ENCODE measurements at regions not wholly inside any gene's neighbourhood (a gene's known extent, or its start where the extent isn't known, plus 50 kb on each side); places are given as distances from the start of the nearest gene placed in this dataset.

- 65 to 82% (median 77%) methylated on average over 4 of the region's 4 CpGs for WGBS, 3 donors
- H3K27ac ChIP-seq (ENCODE audit: low read depth, low read length) = no peak overlapping the region
Observed at GRCh38 chr13:73691891-73692290, 442.3 kb downstream of the KLF12 start.

GRCh38 chr13:73687929-73688328 is 446.3 kb downstream of the KLF12 start:
- no peak overlapping the region for H3K27ac ChIP-seq (ENCODE audit: low read depth, low read length)

GRCh38 chr13:73687087-73687486 is 447.1 kb downstream of the KLF12 start:
- 82 to 91% (median 86%) methylated on average over 4 of the region's 4 CpGs for WGBS, 3 donors
- no peak overlapping the region for H3K27ac ChIP-seq (ENCODE audit: low read depth, low read length)

- WGBS, 3 donors = 89 to 94% (median 94%) methylated on average over 11 of the region's 11 CpGs
- no peak overlapping the region for H3K27ac ChIP-seq (ENCODE audit: low read depth, low read length)
Observed at GRCh38 chr13:73684750-73685149, 449.5 kb downstream of the KLF12 start.

GRCh38 chr13:73684286-73684685 is 449.9 kb downstream of the KLF12 start:
- 69 to 92% (median 76%) methylated on average over 3 of the region's 3 CpGs for WGBS, 3 donors

GRCh38 chr13:73683746-73684145 is 450.5 kb downstream of the KLF12 start:
- no peak overlapping the region for H3K27ac ChIP-seq (ENCODE audit: low read depth, low read length)
- WGBS, 3 donors = 80 to 85% (median 84%) methylated on average over 3 of the region's 3 CpGs

More at GRCh38 chr13:73684286-73684685, 449.9 kb downstream of the KLF12 start:
- H3K27ac ChIP-seq (ENCODE audit: low read depth, low read length) = no peak overlapping the region

- no peak overlapping the region for H3K27ac ChIP-seq (ENCODE audit: low read depth, low read length)
- WGBS, 3 donors = 67 to 87% (median 85%) methylated on average over 2 of the region's 2 CpGs
Observed at GRCh38 chr13:73681779-73682178, 452.4 kb downstream of the KLF12 start.

- H3K27ac ChIP-seq (ENCODE audit: low read depth, low read length) = no peak overlapping the region
- WGBS, 3 donors = 70 to 79% (median 72%) methylated on average over 3 of the region's 3 CpGs
Observed at GRCh38 chr13:73681015-73681414, 453.2 kb downstream of the KLF12 start.

GRCh38 chr13:73677048-73677601 is 457.1 kb downstream of the KLF12 start:
- WGBS, 3 donors = 62 to 80% (median 72%) methylated on average over 4 of the region's 4 CpGs
- no peak overlapping the region for H3K27ac ChIP-seq (ENCODE audit: low read depth, low read length)

GRCh38 chr13:73676550-73677047 is 457.6 kb downstream of the KLF12 start:
- WGBS, 3 donors = 44 to 79% (median 74%) methylated on average over 2 of the region's 2 CpGs
- no peak overlapping the region for H3K27ac ChIP-seq (ENCODE audit: low read depth, low read length)

- no peak overlapping the region for H3K27ac ChIP-seq (ENCODE audit: low read depth, low read length)
- WGBS, 3 donors = 95 to 97% (median 96%) methylated on average over 4 of the region's 4 CpGs
Observed at GRCh38 chr13:73675821-73676220, 458.4 kb downstream of the KLF12 start.

- WGBS, 3 donors = 83 to 85% (median 85%) methylated on average over 2 of the region's 2 CpGs
- H3K27ac ChIP-seq (ENCODE audit: low read depth, low read length) = no peak overlapping the region
Observed at GRCh38 chr13:73674570-73674969, 459.6 kb downstream of the KLF12 start.

- WGBS, 3 donors = 80 to 94% (median 94%) methylated on average over 11 of the region's 11 CpGs
- no peak overlapping the region for H3K27ac ChIP-seq (ENCODE audit: low read depth, low read length)
Observed at GRCh38 chr13:73673931-73674330, 460.3 kb downstream of the KLF12 start.

- H3K27ac ChIP-seq (ENCODE audit: low read depth, low read length) = no peak overlapping the region
- WGBS, 3 donors = 14 to 31% (median 30%) methylated on average over 3 of the region's 3 CpGs
Observed at GRCh38 chr13:73672492-73672891, 461.7 kb downstream of the KLF12 start.

GRCh38 chr13:73671732-73672131 is 462.5 kb downstream of the KLF12 start:
- WGBS, 3 donors = 95 to 99% (median 97%) methylated on average over 5 of the region's 5 CpGs

GRCh38 chr13:73671011-73671410 is 463.2 kb downstream of the KLF12 start:
- WGBS, 3 donors = 89 to 97% (median 93%) methylated on average over 2 of the region's 2 CpGs
- no peak overlapping the region for H3K27ac ChIP-seq (ENCODE audit: low read depth, low read length)

More at GRCh38 chr13:73671732-73672131, 462.5 kb downstream of the KLF12 start:
- H3K27ac ChIP-seq (ENCODE audit: low read depth, low read length) = no peak overlapping the region

GRCh38 chr13:73667756-73668155 is 466.4 kb downstream of the KLF12 start:
- 50 to 69% (median 62%) methylated on average over 3 of the region's 3 CpGs for WGBS, 3 donors
- no peak overlapping the region for H3K27ac ChIP-seq (ENCODE audit: low read depth, low read length)

GRCh38 chr13:73665261-73665660 is 468.9 kb downstream of the KLF12 start:
- H3K27ac ChIP-seq (ENCODE audit: low read depth, low read length) = no peak overlapping the region
- WGBS, 3 donors = 42 to 60% (median 44%) methylated on average over 2 of the region's 2 CpGs

GRCh38 chr13:73664851-73665250 is 469.4 kb downstream of the KLF12 start:
- 88 to 96% (median 89%) methylated on average over 4 of the region's 4 CpGs for WGBS, 3 donors
- no peak overlapping the region for H3K27ac ChIP-seq (ENCODE audit: low read depth, low read length)

- 95 to 96% (median 95%) methylated on average over 8 of the region's 8 CpGs for WGBS, 3 donors
- H3K27ac ChIP-seq (ENCODE audit: low read depth, low read length) = no peak overlapping the region
Observed at GRCh38 chr13:73662833-73663232, 471.4 kb downstream of the KLF12 start.

Data from adipose tissue (tissue), 3 donors.